Stimulated activated CD8-positive, alpha-beta memory T cell treated with anti-CD3 and anti-CD28 coated beads, Interleukin-15, amount 100 ng/mL, for 4 hours (primary cell): ENCODE measurements at regions not wholly inside any gene's neighbourhood (a gene's known extent, or its start where the extent isn't known, plus 50 kb on each side); places are given as distances from the start of the nearest gene placed in this dataset.

Source experiments
- DNase-seq, 2 donors: peaks; one replicate each; pipeline ENCODE4 v3.0.0-alpha.2; 2020; ENCODE audit warnings: low read depth in 2 of 2

DNA sequence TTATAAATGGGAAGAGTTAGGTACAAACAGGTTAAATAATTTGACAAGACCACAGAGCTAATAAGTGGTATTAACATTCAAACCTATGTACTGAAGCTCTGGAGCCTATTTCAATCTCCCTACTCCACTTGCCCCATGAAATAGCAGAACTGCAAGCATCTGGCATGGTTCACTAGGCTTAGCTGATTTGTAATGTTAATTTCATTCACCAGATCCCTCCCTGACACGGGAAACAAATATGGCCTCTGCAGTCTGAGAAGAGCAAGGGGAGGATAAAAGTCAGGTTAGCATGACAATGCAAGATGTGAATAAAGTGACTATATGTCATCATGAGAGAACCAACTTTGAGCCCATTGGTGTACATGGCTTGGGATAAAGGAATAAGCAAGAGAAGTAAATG is 428.8 kb downstream of the BRINP1 start:
- no peak for DNase-seq

- no peak for DNase-seq
Measured at GRCh38 chr9:118946669-118947068, 422.6 kb downstream of the BRINP1 start.

DNA sequence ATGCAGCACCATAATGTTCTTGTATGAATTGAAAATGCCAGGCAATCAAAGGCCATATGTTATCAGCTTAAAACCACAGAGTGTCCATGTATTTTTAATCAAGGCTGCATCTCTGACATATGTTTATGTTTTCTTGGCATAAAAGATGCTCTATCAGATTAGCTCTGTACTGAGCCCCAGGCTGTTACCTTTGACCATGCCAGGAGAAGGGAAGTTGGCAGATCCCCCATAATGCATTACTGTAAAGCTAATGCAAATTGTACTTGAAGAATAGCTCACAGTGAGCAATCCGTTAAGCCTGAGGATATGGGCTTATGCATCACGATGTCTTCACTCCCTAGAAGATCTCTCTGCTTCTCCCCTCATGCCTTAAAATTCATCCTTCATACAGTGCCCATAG is 414.4 kb downstream of the BRINP1 start:
- DNase-seq = no peak

DNA sequence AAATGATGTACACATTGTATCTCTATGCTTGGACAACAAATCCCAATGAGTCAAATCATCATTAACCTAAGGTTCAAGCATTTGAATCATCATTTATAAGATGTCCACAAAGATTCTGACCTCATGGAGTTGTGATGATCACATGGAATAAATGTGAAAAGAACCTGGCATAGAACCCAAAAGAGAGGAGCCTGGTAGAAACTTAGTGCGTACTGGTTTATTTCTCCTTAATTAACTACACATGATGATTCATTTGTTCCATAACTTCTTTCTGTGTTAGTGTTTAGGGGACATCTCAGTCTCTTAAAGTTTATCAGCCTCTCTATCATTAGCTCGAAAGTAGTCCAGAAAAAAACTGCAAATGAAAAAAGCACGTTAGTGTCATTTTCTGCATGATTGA is 411.6 kb downstream of the BRINP1 start:
- DNase-seq = no peak

DNA sequence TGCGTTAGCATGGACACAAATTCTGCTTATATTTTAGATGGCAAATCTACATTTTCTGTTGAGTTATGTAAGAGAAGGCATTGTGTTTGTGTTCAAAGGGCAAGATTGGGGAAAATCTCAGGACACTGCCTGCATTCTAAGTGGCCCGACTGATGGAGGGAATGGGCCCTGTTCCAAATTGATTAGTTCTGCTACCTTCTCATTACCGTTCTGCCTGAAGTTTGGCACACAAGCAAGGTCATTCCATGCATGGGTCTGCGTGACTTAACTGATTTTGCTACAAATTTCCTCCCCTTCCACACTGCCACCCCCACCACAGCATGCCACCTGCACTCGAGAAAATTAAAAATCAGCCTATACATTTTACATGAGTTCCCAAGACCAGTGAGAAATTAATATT is 409.9 kb downstream of the BRINP1 start:
- DNase-seq = no peak

- no peak for DNase-seq
Measured at GRCh38 chr9:118961857-118962256, 407.4 kb downstream of the BRINP1 start.

DNA sequence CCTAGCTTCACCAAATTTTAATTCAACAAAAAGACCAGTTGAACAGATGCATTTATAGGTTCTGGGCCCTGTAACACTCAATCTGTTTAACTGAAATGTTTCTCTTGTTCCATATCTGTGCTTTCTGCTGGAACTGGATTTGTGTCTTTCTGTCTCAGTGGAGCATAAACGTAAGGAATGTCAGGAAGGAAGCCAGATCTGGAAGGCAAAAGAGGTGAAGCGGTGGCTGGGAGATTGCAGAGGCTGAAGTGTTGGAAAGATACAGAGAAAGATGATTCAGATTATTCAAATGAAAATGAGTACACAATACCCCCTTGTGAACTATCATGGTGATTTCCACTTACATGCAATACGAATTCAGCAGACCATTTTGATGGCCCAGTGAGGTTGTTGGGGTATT is 406.8 kb downstream of the BRINP1 start:
- DNase-seq = no peak

GRCh38 chr9:118963674-118964073 is 405.6 kb downstream of the BRINP1 start:
- DNase-seq = no peak

DNA sequence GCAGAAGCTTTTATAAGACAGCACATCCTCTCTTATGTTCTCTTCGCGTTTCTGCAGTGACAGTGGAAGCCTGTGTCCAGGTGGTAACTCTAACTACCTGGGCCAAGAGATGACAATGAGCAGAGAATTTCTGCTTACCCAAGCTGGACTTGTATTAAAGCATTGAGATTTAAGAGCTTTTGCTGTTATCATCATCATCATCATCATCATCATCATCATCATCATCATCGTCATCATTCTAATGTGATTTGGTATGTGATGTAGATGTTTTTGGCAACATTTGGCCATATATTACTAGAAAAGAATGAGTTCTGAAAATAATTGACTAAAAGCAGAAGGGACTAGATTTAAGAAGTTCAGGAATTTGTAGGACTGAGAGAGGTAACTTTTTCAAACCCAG is 401.3 kb downstream of the BRINP1 start:
- no peak for DNase-seq

DNA sequence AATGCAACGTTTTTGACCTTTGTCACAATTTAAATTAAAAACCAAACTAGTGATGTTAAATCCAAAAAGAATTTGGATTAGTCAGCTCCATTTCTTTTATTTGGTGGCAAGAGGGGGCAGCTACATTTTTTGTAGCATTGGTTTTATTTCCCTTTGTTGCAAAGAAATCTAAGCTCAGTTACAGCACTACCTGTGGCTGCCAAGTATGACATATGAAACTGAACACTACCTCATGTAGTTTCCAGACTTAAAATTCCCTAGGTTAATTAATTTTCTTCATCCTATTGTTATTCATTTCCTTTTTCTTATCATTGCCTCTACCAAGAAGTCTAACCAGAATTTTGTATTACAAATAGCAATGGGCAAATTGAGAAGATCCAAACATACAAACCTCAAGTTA is 393.5 kb downstream of the BRINP1 start:
- no peak for DNase-seq

- DNase-seq = no peak
Measured at GRCh38 chr9:118976160-118976559, 393.1 kb downstream of the BRINP1 start.

DNA sequence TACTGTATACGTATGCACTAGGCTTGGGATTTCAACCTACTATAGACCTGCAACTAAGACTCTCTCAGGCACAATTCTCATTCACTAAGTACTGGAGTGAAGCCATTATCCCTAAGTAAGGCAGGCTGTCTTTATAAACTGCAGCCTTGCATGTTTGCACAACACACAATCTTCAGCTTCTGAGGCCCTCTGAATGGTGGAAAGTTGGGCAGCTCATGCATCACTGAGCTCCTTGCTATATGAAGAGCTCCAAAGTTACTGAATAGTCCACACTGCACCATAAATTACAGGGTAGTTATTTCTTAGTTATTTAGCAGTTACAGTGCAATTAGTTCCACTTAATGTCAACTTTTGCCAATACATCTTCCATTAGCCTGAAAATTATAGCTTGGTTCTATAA is 384.6 kb downstream of the BRINP1 start:
- DNase-seq = no peak

DNA sequence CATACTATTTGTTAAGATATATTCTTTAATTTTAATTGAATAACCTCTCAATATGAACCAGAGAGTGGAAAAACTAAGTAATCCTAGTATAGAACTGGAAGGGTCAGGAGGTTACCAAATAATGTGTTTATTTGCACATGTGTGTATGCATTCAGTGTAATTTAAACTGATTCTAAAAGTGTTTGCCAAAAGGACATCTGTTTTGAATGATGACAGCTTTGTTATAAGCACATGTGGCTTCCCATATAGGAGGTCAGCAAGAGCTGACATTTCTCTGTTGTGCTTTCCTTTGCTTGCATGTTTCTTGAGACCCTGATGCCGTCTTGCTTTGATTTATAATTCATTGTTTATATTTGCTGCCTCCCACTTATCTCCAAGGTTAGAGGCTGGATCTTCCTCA is 383.4 kb downstream of the BRINP1 start:
- DNase-seq = no peak

- DNase-seq = no peak
Measured at GRCh38 chr9:118987167-118987566, 382.1 kb downstream of the BRINP1 start.

GRCh38 chr9:118990949-118991348 is 378.3 kb downstream of the BRINP1 start:
- no peak for DNase-seq

- DNase-seq = no peak
Measured at GRCh38 chr9:118991366-118992285, 377.6 kb downstream of the BRINP1 start.

GRCh38 chr9:118992813-118993794 is 376.1 kb downstream of the BRINP1 start:
- DNase-seq = no peak

- no peak for DNase-seq
Measured at GRCh38 chr9:118993965-118994364, 375.3 kb downstream of the BRINP1 start.

DNA sequence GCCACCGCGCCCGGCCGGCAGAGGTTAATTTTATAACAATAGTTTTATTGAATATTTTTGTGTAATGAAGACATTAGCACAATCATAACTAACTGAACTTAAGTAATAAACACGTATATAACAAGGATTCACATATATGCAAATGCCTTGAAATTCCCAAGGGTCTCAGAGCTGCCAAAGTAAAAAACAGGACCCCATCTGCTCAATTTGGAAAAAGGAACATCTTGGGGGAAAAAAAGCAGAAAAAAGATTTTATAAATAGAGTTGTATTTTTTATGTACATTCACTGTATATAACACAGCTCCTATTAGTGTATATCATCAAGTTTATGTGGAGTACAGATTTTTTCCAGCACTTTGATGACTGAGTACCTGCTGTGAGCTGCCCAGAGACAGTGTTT is 366.7 kb downstream of the BRINP1 start:
- DNase-seq = no peak

- DNase-seq = no peak
Measured at GRCh38 chr9:119003201-119003611, 366.0 kb downstream of the BRINP1 start.

DNA sequence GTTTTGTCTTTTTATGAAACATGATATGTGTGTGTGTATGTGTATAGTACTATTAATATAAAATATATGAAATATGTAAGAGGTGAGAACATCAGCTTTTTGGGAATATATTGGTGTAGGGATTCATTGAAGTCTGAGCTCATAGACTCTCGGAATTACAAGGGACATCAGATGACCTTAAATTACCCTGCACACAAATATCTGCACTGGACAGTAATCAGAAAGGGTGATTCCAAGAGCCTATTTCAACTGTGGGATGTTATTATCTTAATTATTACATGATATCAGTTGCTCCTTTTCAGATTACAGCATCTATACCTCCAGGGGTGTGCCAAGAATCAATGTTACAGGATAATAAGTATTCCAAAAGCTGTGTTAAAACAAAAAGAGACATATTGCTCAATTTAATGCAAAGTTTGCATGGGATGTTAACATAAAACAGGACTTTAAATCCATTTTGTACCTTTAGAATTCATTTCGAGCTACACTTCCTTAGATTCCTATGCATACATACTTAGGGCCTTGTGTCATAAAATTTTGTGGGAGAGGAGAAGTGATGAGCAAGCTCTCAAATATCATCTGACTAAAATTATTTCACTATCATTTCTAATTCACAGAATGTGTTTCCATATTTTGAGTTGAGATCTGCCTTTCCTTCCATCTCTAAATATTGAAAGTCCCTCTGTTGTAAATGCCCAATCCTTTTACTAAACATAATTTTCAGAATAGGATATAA is 365.2 kb downstream of the BRINP1 start:
- DNase-seq = no peak

DNA sequence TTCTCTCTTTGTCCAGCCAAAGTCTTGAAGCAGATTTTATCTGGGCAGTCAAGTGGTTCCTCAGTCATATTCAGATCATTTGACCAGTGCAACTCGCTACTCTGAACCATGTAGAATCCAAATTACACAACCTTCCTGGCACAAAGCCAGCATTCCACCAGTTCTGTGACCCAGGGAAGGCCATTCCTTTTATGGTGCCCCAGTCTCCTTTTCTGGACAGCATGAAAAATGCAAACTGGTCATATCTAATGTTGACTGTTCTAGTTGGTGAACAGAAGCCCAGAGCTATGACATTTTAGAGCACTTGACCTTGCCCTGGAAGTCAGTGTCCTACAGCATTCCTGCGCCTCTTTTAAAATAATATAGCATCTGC is 364.6 kb downstream of the BRINP1 start:
- no peak for DNase-seq
